AG04449 (cell line): ENCODE measurements at regions not wholly inside any gene's neighbourhood (a gene's known extent, or its start where the extent isn't known, plus 50 kb on each side); places are given as distances from the start of the nearest gene placed in this dataset.
"Not testable (repeated sequence)": the region's sequence is repeated elsewhere in the genome, so short reads cannot be mapped to it uniquely, and the experiment has no call there.

Experiments used
- CTCF ChIA-PET: fragments of 350-600 bp; formaldehyde crosslinking; extraction: SDS; loops from one replicate; lab custom pipeline; 2021; ENCODE audit warnings: antibody characterized with exemption; lab: Yijun Ruan, JAX
- POLR2A ChIA-PET: fragments of 400-600, 350-600 bp; formaldehyde crosslinking; extraction: SDS; loops from one replicate; lab custom pipeline; 2020; ENCODE audit warnings: antibody characterized with exemption, inconsistent platforms; lab: Yijun Ruan, JAX
- DNase-seq: peaks from one replicate; pipeline ENCODE4 v3.0.0-alpha.2; 2010; ENCODE audit warnings: low read depth, low spot score
- H3K4me3 ChIP-seq: 2 replicates; pipeline ENCODE4 v1.5.1; 2011; ENCODE audit warnings: low read depth, mild to moderate bottlenecking, control low read depth, low read length
- CTCF ChIP-seq: IDR thresholded peaks from one replicate; pipeline ENCODE4 v1.5.1; 2011; ENCODE audit warnings: mild to moderate bottlenecking, moderate library complexity, low read length, control low read depth, inconsistent platforms; ENCODE audit not compliant: insufficient read depth; ENCODE audit errors: missing control alignments

- no peak for TF ChIP-seq CTCF
- H3K4me3 ChIP-seq: no peak overlapping the region
- POLR2A ChIA-PET: no interaction called here
- DNase-seq: no peak
- CTCF ChIA-PET: no interaction called here
These were observed 366.1 kb upstream of the ATXN7L3B start for GRCh38 chr12:74171478-74171909.

GRCh38 chr12:74174961-74175360 lies 362.7 kb upstream of the ATXN7L3B start:
- CTCF ChIA-PET, H3K4me3 ChIP-seq, POLR2A ChIA-PET, DNase-seq: not testable (repeated sequence)

- ChIA-PET CTCF (no interaction called here), POLR2A (no interaction called here)
- no peak for DNase-seq
- H3K4me3 ChIP-seq: no peak overlapping the region
- TF ChIP-seq CTCF: no peak
These were observed 352.3 kb upstream of the ATXN7L3B start for GRCh38 chr12:74185360-74185759.

- no peak overlapping the region for H3K4me3 ChIP-seq
- CTCF ChIA-PET: no interaction called here
- no peak for TF ChIP-seq CTCF
- POLR2A ChIA-PET: no interaction called here
- no peak for DNase-seq
These were observed 344.4 kb upstream of the ATXN7L3B start for GRCh38 chr12:74193191-74193590.

GRCh38 chr12:74204236-74204635 lies 333.4 kb upstream of the ATXN7L3B start:
- TF ChIP-seq CTCF: no peak
- no peak overlapping the region for H3K4me3 ChIP-seq
- DNase-seq: no peak
- POLR2A ChIA-PET: no interaction called here
- CTCF ChIA-PET: no interaction called here

GRCh38 chr12:74227846-74228545 lies 309.6 kb upstream of the ATXN7L3B start:
- ChIA-PET POLR2A (no interaction called here), CTCF (no interaction called here)
- no peak overlapping the region for H3K4me3 ChIP-seq

More at GRCh38 chr12:74227846-74228545, 309.6 kb upstream of the ATXN7L3B start:
- TF ChIP-seq CTCF: no peak
- DNase-seq: no peak
